Neural cell (in vitro differentiated cells): ENCODE measurements at regions not wholly inside any gene's neighbourhood (a gene's known extent, or its start where the extent isn't known, plus 50 kb on each side); places are given as distances from the start of the nearest gene placed in this dataset.

Source experiments
- H2AFZ ChIP-seq: fragments of 200-600, 300-800 bp; sonication (generic), shearing (Covaris generic); 2 replicates; pipeline ENCODE4 v1.6.0; 2014; ENCODE audit warnings: low read depth, mild to moderate bottlenecking, antibody characterized with exemption, low read length, moderate library complexity
- H3F3A ChIP-seq: fragments of 200-600 bp; shearing (Covaris generic); 2 replicates; pipeline ENCODE4 v1.6.1; 2016; ENCODE audit warnings: mild to moderate bottlenecking, moderate library complexity, mixed read lengths, antibody characterized with exemption, low read length; ENCODE audit not compliant: insufficient read depth, poor library complexity, severe bottlenecking
- H3K27ac ChIP-seq: fragments of 200-600, 300-800 bp; sonication (generic), shearing (Covaris generic); 2 replicates; pipeline ENCODE4 v1.5.1; 2014; ENCODE audit warnings: mild to moderate bottlenecking, low read length, moderate library complexity
- H3K27me3 ChIP-seq: fragments of 300-800, 200-600 bp; sonication (generic), shearing (Covaris generic); 2 replicates; pipeline ENCODE4 v1.6.0; 2014; ENCODE audit warnings: mild to moderate bottlenecking, low read depth, low read length, moderate library complexity; ENCODE audit not compliant: insufficient read depth
- H3K36me3 ChIP-seq: fragments of 300-800, 200-600 bp; sonication (generic), shearing (Covaris generic); 2 replicates; pipeline ENCODE4 v1.5.1; 2014; ENCODE audit warnings: mild to moderate bottlenecking, antibody characterized with exemption, low read length, moderate library complexity; ENCODE audit not compliant: insufficient read depth
- H3K4me2 ChIP-seq: fragments of 300-800, 200-600 bp; sonication (generic), shearing (Covaris generic); 2 replicates; pipeline ENCODE4 v1.6.0; 2014; ENCODE audit warnings: mild to moderate bottlenecking, low read length
- H3K4me3 ChIP-seq: fragments of 300-800, 200-600 bp; sonication (generic), shearing (Covaris generic); 2 replicates; pipeline ENCODE4 v1.5.1; 2014; ENCODE audit warnings: mild to moderate bottlenecking, low read length, moderate library complexity
- H3K79me2 ChIP-seq: fragments of 200-600 bp; shearing (Covaris generic); replicated peaks from 2 replicates; pipeline ENCODE4 v1.6.0; 2014; ENCODE audit warnings: mild to moderate bottlenecking, low read length, moderate library complexity; ENCODE audit not compliant: insufficient read depth
- H3K9ac ChIP-seq: fragments of 300-800, 200-600 bp; sonication (generic), shearing (Covaris generic); 2 replicates; pipeline ENCODE4 v1.6.1; 2016; ENCODE audit warnings: mild to moderate bottlenecking, low read length, mixed read lengths
- H3K9me2 ChIP-seq: fragments of 200-600 bp; shearing (Covaris generic); 2 replicates; pipeline ENCODE4 v1.6.1; 2016; ENCODE audit warnings: mild to moderate bottlenecking, low read length, mixed read lengths; ENCODE audit not compliant: insufficient read depth
- H3K9me3 ChIP-seq: fragments of 200-600, 300-800 bp; sonication (generic), shearing (Covaris generic); 2 replicates; pipeline ENCODE4 v1.6.1; 2016; ENCODE audit warnings: mild to moderate bottlenecking, mixed run types, low read length, moderate library complexity, mixed read lengths
- H4K20me1 ChIP-seq: fragments of 200-600 bp; shearing (Covaris generic); 2 replicates; pipeline ENCODE4 v1.6.1; 2016; ENCODE audit warnings: mild to moderate bottlenecking, mixed run types; ENCODE audit not compliant: insufficient read depth
- EP300 ChIP-seq: fragments of 450-650 bp; conservative IDR thresholded peaks from 2 replicates; pipeline ENCODE4 v1.6.1; 2014; ENCODE audit warnings: antibody characterized with exemption, mild to moderate bottlenecking, moderate library complexity; ENCODE audit not compliant: poor library complexity, severe bottlenecking
- EZH2 ChIP-seq: fragments of 200-600, 300-800 bp; shearing (Covaris generic), sonication (generic); IDR thresholded peaks from 2 replicates; pipeline ENCODE4 v1.6.1; 2014; ENCODE audit warnings: antibody characterized with exemption, low read length, borderline replicate concordance, mild to moderate bottlenecking; ENCODE audit not compliant: insufficient read depth, poor library complexity, severe bottlenecking
- MXI1 ChIP-seq: fragments of 450-650 bp; conservative IDR thresholded peaks from 2 replicates; pipeline ENCODE4 v1.6.1; 2014; ENCODE audit warnings: antibody characterized with exemption, mild to moderate bottlenecking; ENCODE audit not compliant: poor library complexity, severe bottlenecking
- POLR2AphosphoS5 ChIP-seq: IDR thresholded peaks from 2 replicates; pipeline ENCODE4 v1.6.1; 2012
- RAD21 ChIP-seq: fragments of 450-650 bp; conservative IDR thresholded peaks from 2 replicates; pipeline ENCODE4 v1.6.1; 2014; ENCODE audit warnings: antibody characterized with exemption, mild to moderate bottlenecking, moderate library complexity
- SMC3 ChIP-seq: fragments of 450-650 bp; conservative IDR thresholded peaks from 2 replicates; pipeline ENCODE4 v1.6.1; 2014; ENCODE audit warnings: antibody characterized with exemption, mild to moderate bottlenecking, moderate library complexity; ENCODE audit not compliant: poor library complexity
- TAF1 ChIP-seq: IDR thresholded peaks from 2 replicates; pipeline ENCODE4 v1.6.1; 2012; ENCODE audit warnings: low read depth
- TF ChIP-seq, protein P1 (sequence below): IDR thresholded peaks from 2 replicates; pipeline ENCODE4 v1.6.1; 2012; ENCODE audit warnings: borderline replicate concordance
- TF ChIP-seq, protein P2 (sequence below): fragments of 450-650 bp; IDR thresholded peaks from 2 replicates; pipeline ENCODE4 v1.5.1; 2014; ENCODE audit warnings: antibody characterized with exemption, mild to moderate bottlenecking, moderate library complexity; ENCODE audit not compliant: poor library complexity, severe bottlenecking

DNA sequence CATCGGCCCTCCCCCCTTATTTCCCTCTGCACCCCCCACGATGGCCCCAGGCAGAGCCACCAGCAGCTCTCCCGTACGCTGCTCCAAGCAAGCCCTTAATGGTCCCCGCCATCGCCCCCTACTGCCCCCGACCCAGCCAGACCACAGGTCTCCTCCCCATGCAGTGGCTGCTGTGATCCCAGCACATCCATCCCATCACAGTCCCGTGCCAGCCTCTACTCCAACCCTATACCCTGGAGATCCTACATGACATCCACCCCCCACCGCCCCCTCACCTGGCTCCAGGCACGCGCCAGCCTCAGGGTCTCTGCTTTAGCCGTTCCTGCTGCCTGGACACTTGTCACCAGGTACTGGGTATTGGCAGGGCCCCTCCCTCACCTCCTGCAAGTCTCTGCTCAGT lies 85.8 kb upstream of the RTL6 start:
- Histone ChIP-seq H3K27ac (no peak overlapping the region), H3K27me3 (no peaks in the 10 kb centered on the region), H3K9ac (no peak overlapping the region), H3F3A (no peaks in the 10 kb centered on the region), H3K36me3 (no peaks in the 10 kb centered on the region), H3K9me2 (no peaks in the 10 kb centered on the region), H3K4me3 (no peak overlapping the region), H4K20me1 (no peaks in the 10 kb centered on the region), H3K79me2 (no peaks in the 10 kb centered on the region), H3K9me3 (no peaks in the 10 kb centered on the region), H3K4me2 (no peak overlapping the region), H2AFZ (no peak overlapping the region)
- TF ChIP-seq TAF1 (no peak), RAD21 (no peak), EZH2 (no peak), EP300 (no peak), POLR2AphosphoS5 (no peak), MXI1 (no peak), SMC3 (no peak)
- TF ChIP-seq, protein P1, sequence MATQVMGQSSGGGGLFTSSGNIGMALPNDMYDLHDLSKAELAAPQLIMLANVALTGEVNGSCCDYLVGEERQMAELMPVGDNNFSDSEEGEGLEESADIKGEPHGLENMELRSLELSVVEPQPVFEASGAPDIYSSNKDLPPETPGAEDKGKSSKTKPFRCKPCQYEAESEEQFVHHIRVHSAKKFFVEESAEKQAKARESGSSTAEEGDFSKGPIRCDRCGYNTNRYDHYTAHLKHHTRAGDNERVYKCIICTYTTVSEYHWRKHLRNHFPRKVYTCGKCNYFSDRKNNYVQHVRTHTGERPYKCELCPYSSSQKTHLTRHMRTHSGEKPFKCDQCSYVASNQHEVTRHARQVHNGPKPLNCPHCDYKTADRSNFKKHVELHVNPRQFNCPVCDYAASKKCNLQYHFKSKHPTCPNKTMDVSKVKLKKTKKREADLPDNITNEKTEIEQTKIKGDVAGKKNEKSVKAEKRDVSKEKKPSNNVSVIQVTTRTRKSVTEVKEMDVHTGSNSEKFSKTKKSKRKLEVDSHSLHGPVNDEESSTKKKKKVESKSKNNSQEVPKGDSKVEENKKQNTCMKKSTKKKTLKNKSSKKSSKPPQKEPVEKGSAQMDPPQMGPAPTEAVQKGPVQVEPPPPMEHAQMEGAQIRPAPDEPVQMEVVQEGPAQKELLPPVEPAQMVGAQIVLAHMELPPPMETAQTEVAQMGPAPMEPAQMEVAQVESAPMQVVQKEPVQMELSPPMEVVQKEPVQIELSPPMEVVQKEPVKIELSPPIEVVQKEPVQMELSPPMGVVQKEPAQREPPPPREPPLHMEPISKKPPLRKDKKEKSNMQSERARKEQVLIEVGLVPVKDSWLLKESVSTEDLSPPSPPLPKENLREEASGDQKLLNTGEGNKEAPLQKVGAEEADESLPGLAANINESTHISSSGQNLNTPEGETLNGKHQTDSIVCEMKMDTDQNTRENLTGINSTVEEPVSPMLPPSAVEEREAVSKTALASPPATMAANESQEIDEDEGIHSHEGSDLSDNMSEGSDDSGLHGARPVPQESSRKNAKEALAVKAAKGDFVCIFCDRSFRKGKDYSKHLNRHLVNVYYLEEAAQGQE: no peak
- TF ChIP-seq, protein P2, sequence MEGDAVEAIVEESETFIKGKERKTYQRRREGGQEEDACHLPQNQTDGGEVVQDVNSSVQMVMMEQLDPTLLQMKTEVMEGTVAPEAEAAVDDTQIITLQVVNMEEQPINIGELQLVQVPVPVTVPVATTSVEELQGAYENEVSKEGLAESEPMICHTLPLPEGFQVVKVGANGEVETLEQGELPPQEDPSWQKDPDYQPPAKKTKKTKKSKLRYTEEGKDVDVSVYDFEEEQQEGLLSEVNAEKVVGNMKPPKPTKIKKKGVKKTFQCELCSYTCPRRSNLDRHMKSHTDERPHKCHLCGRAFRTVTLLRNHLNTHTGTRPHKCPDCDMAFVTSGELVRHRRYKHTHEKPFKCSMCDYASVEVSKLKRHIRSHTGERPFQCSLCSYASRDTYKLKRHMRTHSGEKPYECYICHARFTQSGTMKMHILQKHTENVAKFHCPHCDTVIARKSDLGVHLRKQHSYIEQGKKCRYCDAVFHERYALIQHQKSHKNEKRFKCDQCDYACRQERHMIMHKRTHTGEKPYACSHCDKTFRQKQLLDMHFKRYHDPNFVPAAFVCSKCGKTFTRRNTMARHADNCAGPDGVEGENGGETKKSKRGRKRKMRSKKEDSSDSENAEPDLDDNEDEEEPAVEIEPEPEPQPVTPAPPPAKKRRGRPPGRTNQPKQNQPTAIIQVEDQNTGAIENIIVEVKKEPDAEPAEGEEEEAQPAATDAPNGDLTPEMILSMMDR: no peak

DNA sequence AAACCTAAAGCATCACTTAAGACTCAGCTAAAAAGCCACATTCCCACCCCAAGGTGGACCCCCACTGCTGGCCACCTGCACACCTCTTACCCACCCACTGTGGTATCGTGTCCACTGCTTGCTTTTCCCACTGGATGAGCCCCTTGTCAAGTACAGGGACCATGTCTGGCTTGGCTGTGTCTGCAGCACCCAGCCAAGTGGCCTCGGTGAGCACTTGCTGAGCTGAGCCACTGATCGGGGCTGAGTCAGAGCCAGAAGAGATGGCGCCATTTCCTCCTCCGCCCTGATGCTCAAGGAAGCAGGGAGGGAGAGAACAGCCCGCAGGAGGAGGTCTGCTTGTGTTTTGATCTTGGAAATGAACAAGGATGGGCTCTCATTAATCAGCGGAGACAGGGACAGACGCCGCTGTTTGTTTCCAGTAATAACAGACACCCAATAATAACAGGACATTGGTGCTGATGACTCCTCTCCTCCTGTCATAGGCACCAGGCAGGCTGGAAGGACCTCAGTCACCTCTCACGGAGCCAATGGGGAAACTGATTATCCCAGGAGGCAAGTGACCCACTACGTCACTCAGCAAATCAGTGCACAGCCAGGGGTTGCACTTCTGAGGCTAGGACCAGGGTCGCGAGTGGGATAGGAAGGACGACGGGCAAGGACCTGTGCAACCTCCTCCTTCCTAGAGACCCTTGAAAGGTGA lies 85.2 kb upstream of the RTL6 start:
- H3K9me2 ChIP-seq: no peaks in the 10 kb centered on the region
- H3K27ac ChIP-seq: no peak overlapping the region
- no peaks in the 10 kb centered on the region for H3F3A ChIP-seq
- H3K4me3 ChIP-seq: no peak overlapping the region
- no peak for TF ChIP-seq MXI1
- TF ChIP-seq, protein P1: no peak
- TF ChIP-seq EZH2: no peak
- TF ChIP-seq, protein P2: no peak
- no peak overlapping the region for H3K9ac ChIP-seq
- no peaks in the 10 kb centered on the region for H4K20me1 ChIP-seq
- no peaks in the 10 kb centered on the region for H3K79me2 ChIP-seq
- no peaks in the 10 kb centered on the region for H3K27me3 ChIP-seq
- no peak overlapping the region for H2AFZ ChIP-seq
- no peak overlapping the region for H3K4me2 ChIP-seq
- no peaks in the 10 kb centered on the region for H3K36me3 ChIP-seq
- H3K9me3 ChIP-seq: no peaks in the 10 kb centered on the region
